ENCODE measurements at regions not wholly inside any gene's neighbourhood (a gene's known extent, or its start where the extent isn't known, plus 50 kb on each side); places are given as distances from the start of the nearest gene placed in this dataset.

- no peak overlapping the region for H3K27ac ChIP-seq
- TF ChIP-seq ZFX (IDR thresholded peaks at IDR 0.05), result no peak
- TF ChIP-seq CTCF (conservative IDR thresholded peaks at IDR 0.05), result no peak
These were observed 362.0 kb upstream of the ADARB2 start for GRCh38 chr10:2099321-2099720.

- TF ChIP-seq CTCF (conservative IDR thresholded peaks at IDR 0.05) (no peak), ZFX (IDR thresholded peaks at IDR 0.05) (no peak)
These were observed 360.6 kb upstream of the ADARB2 start for GRCh38 chr10:2097937-2098336.

GRCh38 chr10:2094171-2094570 is 356.8 kb upstream of the ADARB2 start:
- TF ChIP-seq CTCF (conservative IDR thresholded peaks at IDR 0.05), result no peak
- no peak for TF ChIP-seq ZFX (IDR thresholded peaks at IDR 0.05)

More at GRCh38 chr10:2097937-2098336, 360.6 kb upstream of the ADARB2 start:
- no peak overlapping the region for H3K27ac ChIP-seq

GRCh38 chr10:2083591-2083990 is 346.3 kb upstream of the ADARB2 start:
- H3K27ac ChIP-seq, result no peak overlapping the region
- TF ChIP-seq CTCF (conservative IDR thresholded peaks at IDR 0.05) (no peak), ZFX (IDR thresholded peaks at IDR 0.05) (no peak)

More at GRCh38 chr10:2094171-2094570, 356.8 kb upstream of the ADARB2 start:
- H3K27ac ChIP-seq, result no peak overlapping the region

- no peak for TF ChIP-seq ZFX (IDR thresholded peaks at IDR 0.05)
- no peak; the same call in 1 of the 2 replicates for TF ChIP-seq CTCF (conservative IDR thresholded peaks at IDR 0.05)
- H3K27ac ChIP-seq, result no peak overlapping the region
These were observed 344.2 kb upstream of the ADARB2 start for GRCh38 chr10:2081501-2081900.

GRCh38 chr10:2079603-2080078 is 342.3 kb upstream of the ADARB2 start:
- no peak overlapping the region for H3K27ac ChIP-seq
- TF ChIP-seq ZFX (IDR thresholded peaks at IDR 0.05) (no peak), CTCF (conservative IDR thresholded peaks at IDR 0.05) (no peak)

GRCh38 chr10:2077231-2077630 is 339.9 kb upstream of the ADARB2 start:
- no peak for TF ChIP-seq CTCF (conservative IDR thresholded peaks at IDR 0.05)
- TF ChIP-seq ZFX (IDR thresholded peaks at IDR 0.05), result no peak
- H3K27ac ChIP-seq, result no peak overlapping the region

Measured in C4-2B (cell line).